Omental fat pad (tissue), 3 donors: ENCODE measurements at regions not wholly inside any gene's neighbourhood (a gene's known extent, or its start where the extent isn't known, plus 50 kb on each side); places are given as distances from the start of the nearest gene placed in this dataset.

ENCODE experiments used
- ATAC-seq: fragments of 150-250 bp; one replicate; pipeline ENCODE4 v1.9.1; 2016; ENCODE audit warnings: mild to moderate bottlenecking, moderate library complexity; ENCODE audit not compliant: low FRiP score
- DNase-seq: peaks from one replicate; pipeline ENCODE4 v3.0.0-alpha.2; 2019; ENCODE audit warnings: low spot score
- TF ChIP-seq, protein P1 (sequence below), 3 donors: fragments of 450-650 bp; IDR thresholded peaks; one replicate each; pipeline ENCODE4 v1.5.1; 2016 to 2017; ENCODE audit warnings: antibody characterized with exemption in 3 of 3, mild to moderate bottlenecking in 3 of 3, moderate library complexity in 2 of 3

DNA sequence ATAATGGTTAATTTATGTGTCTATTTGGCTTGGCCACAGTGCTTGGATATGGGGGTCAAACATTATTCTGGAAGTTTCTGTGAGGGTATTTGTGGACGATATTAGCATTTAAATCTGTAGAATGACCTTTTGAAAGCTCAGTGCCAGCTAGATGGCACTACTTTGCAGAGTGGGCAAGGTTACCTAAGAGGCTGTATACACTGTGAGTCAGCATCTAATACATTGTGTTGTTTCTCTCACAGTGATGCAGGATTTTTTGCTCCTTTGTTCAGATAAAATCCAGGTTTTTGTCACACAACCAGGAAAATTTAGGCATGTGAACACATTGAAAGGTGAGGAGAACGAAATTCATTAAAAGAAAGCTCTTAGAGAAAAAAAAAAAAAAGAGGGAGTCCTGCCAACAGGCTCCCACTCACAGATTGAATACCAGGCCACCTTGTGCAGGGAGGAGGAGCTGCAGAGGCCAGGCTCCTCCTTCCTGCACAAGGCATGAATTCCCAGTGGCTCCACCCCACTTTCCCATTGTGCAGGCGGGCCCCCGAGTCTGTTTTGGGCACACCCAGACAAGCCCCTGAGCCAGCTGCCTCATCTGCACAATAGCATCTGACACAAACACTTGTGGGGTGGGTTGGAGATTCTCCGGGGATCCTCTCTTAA, 551.0 kb upstream of the ATXN8OS start:
- no peak for ATAC-seq
- no peak for DNase-seq
- TF ChIP-seq, protein P1, sequence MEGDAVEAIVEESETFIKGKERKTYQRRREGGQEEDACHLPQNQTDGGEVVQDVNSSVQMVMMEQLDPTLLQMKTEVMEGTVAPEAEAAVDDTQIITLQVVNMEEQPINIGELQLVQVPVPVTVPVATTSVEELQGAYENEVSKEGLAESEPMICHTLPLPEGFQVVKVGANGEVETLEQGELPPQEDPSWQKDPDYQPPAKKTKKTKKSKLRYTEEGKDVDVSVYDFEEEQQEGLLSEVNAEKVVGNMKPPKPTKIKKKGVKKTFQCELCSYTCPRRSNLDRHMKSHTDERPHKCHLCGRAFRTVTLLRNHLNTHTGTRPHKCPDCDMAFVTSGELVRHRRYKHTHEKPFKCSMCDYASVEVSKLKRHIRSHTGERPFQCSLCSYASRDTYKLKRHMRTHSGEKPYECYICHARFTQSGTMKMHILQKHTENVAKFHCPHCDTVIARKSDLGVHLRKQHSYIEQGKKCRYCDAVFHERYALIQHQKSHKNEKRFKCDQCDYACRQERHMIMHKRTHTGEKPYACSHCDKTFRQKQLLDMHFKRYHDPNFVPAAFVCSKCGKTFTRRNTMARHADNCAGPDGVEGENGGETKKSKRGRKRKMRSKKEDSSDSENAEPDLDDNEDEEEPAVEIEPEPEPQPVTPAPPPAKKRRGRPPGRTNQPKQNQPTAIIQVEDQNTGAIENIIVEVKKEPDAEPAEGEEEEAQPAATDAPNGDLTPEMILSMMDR (IDR thresholded peaks at IDR 0.05) = no peak

DNA sequence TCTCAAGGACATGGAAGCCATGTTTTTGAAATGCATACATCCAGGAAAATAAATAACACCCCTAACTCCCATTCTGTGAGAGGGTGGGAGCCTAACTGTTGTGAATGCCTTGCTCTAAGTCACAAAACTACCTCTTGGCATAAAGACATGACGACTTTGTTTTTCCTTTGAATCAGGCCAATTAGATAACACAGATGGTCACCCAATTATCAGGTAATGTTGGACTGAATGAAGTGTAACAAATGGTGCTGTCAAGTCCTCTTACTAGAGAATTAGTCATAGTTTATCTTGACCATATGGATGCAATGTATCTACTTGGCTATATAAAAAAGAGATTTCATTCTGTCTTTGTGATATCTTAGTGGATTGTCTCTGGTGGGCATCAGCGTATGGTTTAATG, 553.6 kb upstream of the ATXN8OS start:
- ATAC-seq = no peak
- DNase-seq = no peak
- TF ChIP-seq, protein P1 (IDR thresholded peaks at IDR 0.05) = no peak

DNA sequence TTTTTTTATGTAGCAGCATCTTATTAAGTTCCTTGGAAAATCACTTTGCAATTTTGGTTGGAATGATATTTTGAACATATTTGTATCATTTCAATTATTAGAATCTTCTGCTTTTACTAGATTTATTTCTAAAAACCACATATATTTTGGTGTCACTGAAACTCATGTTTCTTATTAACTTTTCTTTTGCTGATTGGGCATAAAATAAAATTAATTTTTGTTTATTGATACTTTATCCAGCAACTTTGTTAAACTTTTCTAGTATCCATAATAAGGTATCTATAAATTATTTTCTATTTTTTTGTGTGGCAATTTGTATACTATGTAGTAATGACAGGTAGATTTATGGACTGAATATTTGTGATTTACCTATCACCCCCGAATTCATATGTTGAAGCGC, 556.4 kb upstream of the ATXN8OS start:
- no peak for DNase-seq
- no peak for ATAC-seq
- TF ChIP-seq, protein P1 (IDR thresholded peaks at IDR 0.05) = no peak

- DNase-seq (no peak), ATAC-seq (no peak)
- TF ChIP-seq, protein P1 (IDR thresholded peaks at IDR 0.05) = no peak
Observed at GRCh38 chr13:69547780-69548179, 559.8 kb upstream of the ATXN8OS start.

GRCh38 chr13:69545551-69545950, 562.1 kb upstream of the ATXN8OS start:
- TF ChIP-seq, protein P1 (IDR thresholded peaks at IDR 0.05) = no peak
- DNase-seq (no peak), ATAC-seq (no peak)

GRCh38 chr13:69524459-69525150, 583.0 kb upstream of the ATXN8OS start:
- TF ChIP-seq, protein P1 (IDR thresholded peaks at IDR 0.05) = no peak
- DNase-seq (no peak), ATAC-seq (no peak)

- DNase-seq = no peak
- no peak for ATAC-seq
- TF ChIP-seq, protein P1 (IDR thresholded peaks at IDR 0.05) = no peak
Observed at GRCh38 chr13:69496981-69497380, 610.6 kb upstream of the ATXN8OS start.
